Thymus (tissue), 11 donors: ENCODE measurements at regions not wholly inside any gene's neighbourhood (a gene's known extent, or its start where the extent isn't known, plus 50 kb on each side); places are given as distances from the start of the nearest gene placed in this dataset.

Experiments used
- DNase-seq, 9 donors: peaks; one replicate each; pipeline ENCODE4 v3.0.0-alpha.2; 2013; ENCODE audit warnings: low spot score in 9 of 9, low read depth in 6 of 9, missing footprints in 1 of 9
- H3K27ac ChIP-seq, 2 donors: one replicate each; pipeline ENCODE4 v1.5.1; 2013; ENCODE audit warnings: control low read depth in 1 of 2, low read depth in 1 of 2, low read length in 1 of 2, mild to moderate bottlenecking in 1 of 2, moderate library complexity in 1 of 2
- H3K27me3 ChIP-seq, 2 donors: one replicate each; pipeline ENCODE4 v1.5.1; 2013; ENCODE audit warnings: low read length in 1 of 2; ENCODE audit not compliant: control insufficient read depth in 2 of 2, insufficient read depth in 1 of 2
- H3K36me3 ChIP-seq, 2 donors: one replicate each; pipeline ENCODE4 v1.5.1; 2013; ENCODE audit warnings: low read length in 1 of 2, mild to moderate bottlenecking in 1 of 2, moderate library complexity in 1 of 2; ENCODE audit not compliant: control insufficient read depth in 2 of 2, insufficient read depth in 2 of 2
- H3K4me1 ChIP-seq, 2 donors: one replicate each; pipeline ENCODE4 v1.5.1; 2013; ENCODE audit warnings: low read length in 2 of 2; ENCODE audit not compliant: control insufficient read depth in 2 of 2, insufficient read depth in 2 of 2
- H3K4me3 ChIP-seq, 2 donors: one replicate each; pipeline ENCODE4 v1.5.1; 2013; ENCODE audit warnings: low read length in 2 of 2, control low read depth in 1 of 2, mild to moderate bottlenecking in 1 of 2
- H3K9me3 ChIP-seq, 2 donors: one replicate each; pipeline ENCODE4 v1.5.1; 2013; ENCODE audit warnings: low read length in 1 of 2, mild to moderate bottlenecking in 1 of 2; ENCODE audit not compliant: control insufficient read depth in 2 of 2, insufficient read depth in 1 of 2
- WGBS: extraction: QIAGEN DNeasy Blood & Tissue Kit; methylation state at CpG from one replicate; pipeline ENCODE4 v1.1.7; 2013; 5-methylcytosine and 5-hydroxymethylcytosine counted together
- donor health status: healthy.

- Histone ChIP-seq H3K4me3 (no peak overlapping the region), H3K9me3 (peaks cover 0 to 4% of the 10 kb centered on the region in 2 donors), H3K36me3 (no peaks in the 10 kb centered on the region), H3K27ac (no peak overlapping the region), H3K27me3 (no peaks in the 10 kb centered on the region), H3K4me1 (no peaks in the 10 kb centered on the region)
- 95% methylated on average over 3 of the region's 3 CpGs for WGBS
- no peak for DNase-seq
Observed at GRCh38 chr7:118757066-118757465, 532.6 kb downstream of the ANKRD7 start.

- DNase-seq: no peak
- no peaks in the 10 kb centered on the region for H3K4me1 ChIP-seq
- H3K36me3 ChIP-seq: no peaks in the 10 kb centered on the region
- H3K9me3 ChIP-seq: peaks cover 0 to 4% of the 10 kb centered on the region in 2 donors
- H3K4me3 ChIP-seq: no peak overlapping the region
- H3K27me3 ChIP-seq: no peaks in the 10 kb centered on the region
- no peak overlapping the region for H3K27ac ChIP-seq
Observed at GRCh38 chr7:118758582-118758981, 534.1 kb downstream of the ANKRD7 start.

GRCh38 chr7:118759921-118760320, 535.4 kb downstream of the ANKRD7 start:
- no peaks in the 10 kb centered on the region for H3K36me3 ChIP-seq
- H3K9me3 ChIP-seq: peaks cover 0 to 4% of the 10 kb centered on the region in 2 donors
- H3K27me3 ChIP-seq: no peaks in the 10 kb centered on the region
- no peak overlapping the region for H3K4me3 ChIP-seq
- no peak for DNase-seq
- no peaks in the 10 kb centered on the region for H3K4me1 ChIP-seq
- no peak overlapping the region for H3K27ac ChIP-seq

GRCh38 chr7:118762451-118762850, 537.9 kb downstream of the ANKRD7 start:
- H3K27ac ChIP-seq: no peak overlapping the region
- no peaks in the 10 kb centered on the region for H3K36me3 ChIP-seq
- no peaks in the 10 kb centered on the region for H3K27me3 ChIP-seq
- no peaks in the 10 kb centered on the region for H3K4me1 ChIP-seq
- WGBS: 79% methylated on average over 2 of the region's 2 CpGs
- DNase-seq: no peak
- no peak overlapping the region for H3K4me3 ChIP-seq
- peaks cover 0 to 4% of the 10 kb centered on the region in 2 donors for H3K9me3 ChIP-seq

GRCh38 chr7:118764221-118764620, 539.7 kb downstream of the ANKRD7 start:
- Histone ChIP-seq H3K4me1 (no peaks in the 10 kb centered on the region), H3K36me3 (no peaks in the 10 kb centered on the region), H3K9me3 (peaks cover 0 to 4% of the 10 kb centered on the region in 2 donors), H3K27me3 (no peaks in the 10 kb centered on the region), H3K27ac (no peak overlapping the region), H3K4me3 (no peak overlapping the region)
- no peak for DNase-seq
- WGBS: 94% methylated on average over 4 of the region's 4 CpGs

- H3K27ac ChIP-seq: no peak overlapping the region
- no peak for DNase-seq
- H3K4me3 ChIP-seq: no peak overlapping the region
- no peaks in the 10 kb centered on the region for H3K36me3 ChIP-seq
- no peaks in the 10 kb centered on the region for H3K4me1 ChIP-seq
- H3K9me3 ChIP-seq: no peaks in the 10 kb centered on the region
- no peaks in the 10 kb centered on the region for H3K27me3 ChIP-seq
Observed at GRCh38 chr7:118771672-118772071, 547.2 kb downstream of the ANKRD7 start.

GRCh38 chr7:118777308-118777707, 552.8 kb downstream of the ANKRD7 start:
- Histone ChIP-seq H3K27ac (no peak overlapping the region), H3K4me1 (no peaks in the 10 kb centered on the region), H3K4me3 (no peak overlapping the region), H3K36me3 (no peaks in the 10 kb centered on the region), H3K27me3 (no peaks in the 10 kb centered on the region), H3K9me3 (no peaks in the 10 kb centered on the region)
- DNase-seq: no peak
- WGBS: 88% methylated on average over 1 of the region's 1 CpG

- no peak overlapping the region for H3K27ac ChIP-seq
- no peak overlapping the region for H3K4me3 ChIP-seq
- no peaks in the 10 kb centered on the region for H3K36me3 ChIP-seq
- 90% methylated on average over 4 of the region's 4 CpGs for WGBS
- no peaks in the 10 kb centered on the region for H3K4me1 ChIP-seq
- no peaks in the 10 kb centered on the region for H3K27me3 ChIP-seq
- DNase-seq: no peak
- no peaks in the 10 kb centered on the region for H3K9me3 ChIP-seq
Observed at GRCh38 chr7:118792682-118793081, 568.2 kb downstream of the ANKRD7 start.

GRCh38 chr7:118793582-118793981, 569.1 kb downstream of the ANKRD7 start:
- no peak for DNase-seq
- H3K27me3 ChIP-seq: no peaks in the 10 kb centered on the region
- H3K9me3 ChIP-seq: no peaks in the 10 kb centered on the region
- no peak overlapping the region for H3K4me3 ChIP-seq
- WGBS: 34% methylated on average over 1 of the region's 1 CpG
- no peak overlapping the region for H3K27ac ChIP-seq
- H3K4me1 ChIP-seq: no peaks in the 10 kb centered on the region
- H3K36me3 ChIP-seq: no peaks in the 10 kb centered on the region

GRCh38 chr7:118794419-118794818, 569.9 kb downstream of the ANKRD7 start:
- Histone ChIP-seq H3K27ac (no peak overlapping the region), H3K9me3 (no peaks in the 10 kb centered on the region), H3K4me3 (no peak overlapping the region), H3K4me1 (no peaks in the 10 kb centered on the region), H3K36me3 (no peaks in the 10 kb centered on the region), H3K27me3 (no peaks in the 10 kb centered on the region)
- WGBS: 64% methylated on average over 1 of the region's 1 CpG
- DNase-seq: no peak
